Lower leg skin (tissue), 4 donors: ENCODE measurements at regions not wholly inside any gene's neighbourhood (a gene's known extent, or its start where the extent isn't known, plus 50 kb on each side); places are given as distances from the start of the nearest gene placed in this dataset.

Experiments
- DNase-seq, 2 donors: peaks; one replicate each; pipeline ENCODE4 v3.0.0-alpha.2; 2019; ENCODE audit warnings: low spot score in 2 of 2
- H3K4me3 ChIP-seq: fragments of 200-600 bp; sonication (generic); 2 replicates; pipeline ENCODE4 v1.5.1; 2017; ENCODE audit warnings: mild to moderate bottlenecking, low read depth; ENCODE audit not compliant: poor library complexity, severe bottlenecking
- CTCF ChIP-seq, 3 donors: fragments of 450-650 bp; IDR thresholded peaks; one replicate each; pipeline ENCODE4 v1.5.1; 2016; ENCODE audit warnings: antibody characterized with exemption in 3 of 3, mild to moderate bottlenecking in 3 of 3, moderate library complexity in 2 of 3
- POLR2A ChIP-seq, 2 donors: fragments of 450-650 bp; IDR thresholded peaks; one replicate each; pipeline ENCODE4 v1.6.1; 2016 to 2017; ENCODE audit warnings: antibody characterized with exemption in 2 of 2, mild to moderate bottlenecking in 1 of 2, moderate library complexity in 1 of 2
- WGBS, 2 donors: methylation state at CpG; one replicate each; pipeline ENCODE4 v1.1.5; 2018; 5-methylcytosine and 5-hydroxymethylcytosine counted together
- intact Hi-C: fragments of 100-400 bp; cut with DNase I; formaldehyde crosslinking; loops from one replicate; pipeline ENCODE4 v1.15.0; 2023; ENCODE audit warnings: low total_unique reads

- no peak for DNase-seq
- H3K4me3 ChIP-seq, result no peak overlapping the region
- intact Hi-C loops, result no loop called here
- 47 to 57% methylated on average over 14 of the region's 14 CpGs for WGBS, 2 donors
- TF ChIP-seq POLR2A (IDR thresholded peaks at IDR 0.05) (no peak), CTCF (IDR thresholded peaks at IDR 0.05) (no peak)
These were observed 229.5 kb upstream of the ADARB2 start for GRCh38 chr10:1966712-1967376.

- WGBS, 2 donors, result 91 to 94% methylated on average over 24 of the region's 24 CpGs
- intact Hi-C loops, result no loop called here
- no peak overlapping the region for H3K4me3 ChIP-seq
- DNase-seq, result no peak
- TF ChIP-seq CTCF (IDR thresholded peaks at IDR 0.05), result no peak
- no peak for TF ChIP-seq POLR2A (IDR thresholded peaks at IDR 0.05)
These were observed 227.2 kb upstream of the ADARB2 start for GRCh38 chr10:1964476-1964875.

- DNase-seq, result no peak
- no peak overlapping the region for H3K4me3 ChIP-seq
- TF ChIP-seq POLR2A (IDR thresholded peaks at IDR 0.05) (no peak), CTCF (IDR thresholded peaks at IDR 0.05) (no peak)
- intact Hi-C loops, result no loop called here
- WGBS, 2 donors, result 89 to 90% methylated on average over 22 of the region's 22 CpGs
These were observed 226.0 kb upstream of the ADARB2 start for GRCh38 chr10:1963341-1963740.

GRCh38 chr10:1961989-1962388 lies 224.7 kb upstream of the ADARB2 start:
- DNase-seq, result no peak
- TF ChIP-seq CTCF (IDR thresholded peaks at IDR 0.05) (no peak), POLR2A (IDR thresholded peaks at IDR 0.05) (no peak)
- no peak overlapping the region for H3K4me3 ChIP-seq
- intact Hi-C loops, result no loop called here
- 70 to 76% methylated on average over 2 of the region's 2 CpGs for WGBS, 2 donors

DNA sequence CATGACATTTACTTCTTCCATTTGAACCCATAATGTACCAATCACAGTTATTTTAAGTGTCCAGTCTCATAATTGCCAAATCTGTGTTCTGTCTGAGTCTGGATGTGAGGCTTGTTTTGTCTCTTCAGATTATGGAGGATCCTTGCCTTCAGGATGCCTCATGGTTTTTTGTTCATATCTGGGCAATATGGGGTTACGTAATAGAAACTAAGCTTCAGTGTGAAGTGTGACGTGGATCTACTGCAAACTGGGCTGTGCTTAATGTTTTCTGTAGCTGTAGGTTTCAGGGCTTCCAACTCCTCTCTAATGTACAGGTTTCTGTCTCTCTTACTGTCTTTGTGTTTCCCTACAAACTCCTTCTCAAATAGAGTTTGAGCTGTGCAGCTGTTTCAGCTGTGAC lies 223.7 kb upstream of the ADARB2 start:
- WGBS, 2 donors, result 90 to 92% methylated on average over 2 of the region's 2 CpGs

More for the DNA sequence above, 223.7 kb upstream of the ADARB2 start:
- intact Hi-C loops, result no loop called here
- DNase-seq, result no peak
- H3K4me3 ChIP-seq, result no peak overlapping the region
- no peak for TF ChIP-seq CTCF (IDR thresholded peaks at IDR 0.05)
- TF ChIP-seq POLR2A (IDR thresholded peaks at IDR 0.05), result no peak
